ENCODE measurements at regions not wholly inside any gene's neighbourhood (a gene's known extent, or its start where the extent isn't known, plus 50 kb on each side); places are given as distances from the start of the nearest gene placed in this dataset.

- intact Hi-C loops (cut with DNase I), result no loop called here
- DNase-seq (peak in 1 of 6 donors; percentile 43), FAIRE-seq (no peak), ATAC-seq (peak in 3 of 4 donors; percentile 26 to 67 (median 58))
- Histone ChIP-seq H3K9me3 (no peaks in the 10 kb centered on the region), H3K36me3 (no peaks in the 10 kb centered on the region), H3K27ac (peak overlapping the region in 2 of 4 donors; percentile 18 to 46), H3K27me3 (no peaks in the 10 kb centered on the region), H3K4me1 (no peaks in the 10 kb centered on the region), H3K4me3 (no peak overlapping the region)
- 55 to 65% methylated on average over 15 of the region's 16 CpGs for WGBS, 2 donors
- TF ChIP-seq CTCF (IDR thresholded peaks at IDR 0.05), result no peak
Observed at GRCh38 chr17:77829843-77830799, 128.4 kb upstream of the TNRC6C start.

- Histone ChIP-seq H3K36me3 (no peaks in the 10 kb centered on the region), H3K27me3 (no peaks in the 10 kb centered on the region), H3K27ac (peak overlapping the region in 2 of 4 donors; percentile 18 to 46), H3K4me1 (no peaks in the 10 kb centered on the region), H3K9me3 (no peaks in the 10 kb centered on the region), H3K4me3 (no peak overlapping the region)
- intact Hi-C loops (cut with DNase I), result no loop called here
- ATAC-seq, result no peak
- WGBS, 2 donors, result 61 to 72% methylated on average over 16 to 17 of the region's 17 CpGs
- FAIRE-seq, result no peak
- no peak for TF ChIP-seq CTCF (IDR thresholded peaks at IDR 0.05)
- peak in 2 of 6 donors; percentile 22 to 29 for DNase-seq
Observed at GRCh38 chr17:77830816-77831473, 127.6 kb upstream of the TNRC6C start.

- DNase-seq (peak in 1 of 6 donors; percentile 33), FAIRE-seq (no peak), ATAC-seq (no peak)
- WGBS, 2 donors, result 53 to 65% methylated on average over 17 of the region's 17 CpGs
- intact Hi-C loops (cut with DNase I), result no loop called here
- H3K36me3 ChIP-seq, result no peaks in the 10 kb centered on the region
- H3K4me3 ChIP-seq, result no peak overlapping the region
- H3K4me1 ChIP-seq, result no peaks in the 10 kb centered on the region
- no peak overlapping the region for H3K27ac ChIP-seq
- H3K27me3 ChIP-seq, result no peaks in the 10 kb centered on the region
- no peaks in the 10 kb centered on the region for H3K9me3 ChIP-seq
- TF ChIP-seq CTCF (IDR thresholded peaks at IDR 0.05), result no peak
Observed at GRCh38 chr17:77831474-77832179, 126.9 kb upstream of the TNRC6C start.

GRCh38 chr17:77832180-77832560 is 126.3 kb upstream of the TNRC6C start:
- no peaks in the 10 kb centered on the region for H3K27me3 ChIP-seq
- H3K4me3 ChIP-seq, result no peak overlapping the region
- WGBS, 2 donors, result 54 to 61% methylated on average over 8 of the region's 8 CpGs
- no peaks in the 10 kb centered on the region for H3K9me3 ChIP-seq
- H3K27ac ChIP-seq, result no peak overlapping the region
- no peaks in the 10 kb centered on the region for H3K4me1 ChIP-seq
- FAIRE-seq, result no peak
- H3K36me3 ChIP-seq, result no peaks in the 10 kb centered on the region
- intact Hi-C loops (cut with DNase I), result no loop called here
- DNase-seq, result peak in 1 of 6 donors; percentile 22
- no peak for TF ChIP-seq CTCF (IDR thresholded peaks at IDR 0.05)
- no peak for ATAC-seq

Data from pancreas (tissue), 10 donors.